ENCODE measurements at regions not wholly inside any gene's neighbourhood (a gene's known extent, or its start where the extent isn't known, plus 50 kb on each side); places are given as distances from the start of the nearest gene placed in this dataset.

DNA sequence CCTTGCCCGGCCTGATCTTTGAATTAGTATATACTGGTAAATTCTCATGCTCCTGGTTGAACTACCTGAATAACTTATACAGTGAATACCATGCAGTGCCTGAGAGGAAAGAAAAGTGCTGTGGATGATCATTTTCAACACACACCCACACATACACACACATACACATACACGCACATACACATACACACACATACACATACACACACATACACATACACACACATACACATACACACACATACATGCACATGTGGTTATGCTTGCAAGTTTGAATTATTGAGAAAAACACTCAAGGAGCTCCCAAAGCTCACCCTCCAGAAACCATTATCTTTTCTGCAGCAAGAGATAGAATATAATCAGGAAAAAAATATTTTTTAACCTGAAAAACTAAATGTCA, 366.9 kb upstream of the RASGEF1B start:
- TF ChIP-seq, protein P1, sequence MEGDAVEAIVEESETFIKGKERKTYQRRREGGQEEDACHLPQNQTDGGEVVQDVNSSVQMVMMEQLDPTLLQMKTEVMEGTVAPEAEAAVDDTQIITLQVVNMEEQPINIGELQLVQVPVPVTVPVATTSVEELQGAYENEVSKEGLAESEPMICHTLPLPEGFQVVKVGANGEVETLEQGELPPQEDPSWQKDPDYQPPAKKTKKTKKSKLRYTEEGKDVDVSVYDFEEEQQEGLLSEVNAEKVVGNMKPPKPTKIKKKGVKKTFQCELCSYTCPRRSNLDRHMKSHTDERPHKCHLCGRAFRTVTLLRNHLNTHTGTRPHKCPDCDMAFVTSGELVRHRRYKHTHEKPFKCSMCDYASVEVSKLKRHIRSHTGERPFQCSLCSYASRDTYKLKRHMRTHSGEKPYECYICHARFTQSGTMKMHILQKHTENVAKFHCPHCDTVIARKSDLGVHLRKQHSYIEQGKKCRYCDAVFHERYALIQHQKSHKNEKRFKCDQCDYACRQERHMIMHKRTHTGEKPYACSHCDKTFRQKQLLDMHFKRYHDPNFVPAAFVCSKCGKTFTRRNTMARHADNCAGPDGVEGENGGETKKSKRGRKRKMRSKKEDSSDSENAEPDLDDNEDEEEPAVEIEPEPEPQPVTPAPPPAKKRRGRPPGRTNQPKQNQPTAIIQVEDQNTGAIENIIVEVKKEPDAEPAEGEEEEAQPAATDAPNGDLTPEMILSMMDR (IDR thresholded peaks at IDR 0.05 in 8 of 11, conservative IDR thresholded peaks at IDR 0.05 in 3 of 11), result no peak
- no peak for TF ChIP-seq POLR2A (IDR thresholded peaks at IDR 0.05)
- no peak for TF ChIP-seq POLR2AphosphoS5 (IDR thresholded peaks at IDR 0.05)

Measured in spleen (tissue), 7 donors.